WTC11 (cell line): ENCODE measurements at regions not wholly inside any gene's neighbourhood (a gene's known extent, or its start where the extent isn't known, plus 50 kb on each side); places are given as distances from the start of the nearest gene placed in this dataset.

ENCODE experiments used
- ATF2 ChIP-seq: sonication (generic); formaldehyde crosslinking; IDR thresholded peaks from 2 replicates; pipeline ENCODE4 v1.8.1; 2022; ENCODE audit warnings: low read depth, missing genetic modification reagents, borderline replicate concordance
- CTCF ChIP-seq: fragments of 200-600 bp; IDR thresholded peaks from 2 replicates; pipeline ENCODE4 v1.8.0; 2022; ENCODE audit warnings: antibody characterized with exemption
- ELF4 ChIP-seq: sonication (generic); formaldehyde crosslinking; IDR thresholded peaks from 2 replicates; pipeline ENCODE4 v1.8.1; 2022; ENCODE audit warnings: low read depth, mild to moderate bottlenecking, moderate library complexity, missing genetic modification reagents
- IRF1 ChIP-seq: sonication (generic); formaldehyde crosslinking; IDR thresholded peaks from 2 replicates; pipeline ENCODE4 v1.8.0; 2023; ENCODE audit warnings: missing genetic modification reagents
- NR2C2 ChIP-seq: sonication (generic); formaldehyde crosslinking; IDR thresholded peaks from 2 replicates; pipeline ENCODE4 v1.8.0; 2022; ENCODE audit warnings: mild to moderate bottlenecking, missing genetic modification reagents
- RORB ChIP-seq: fragments of 250-450 bp; sonication (Bioruptor Pico); IDR thresholded peaks from 2 replicates; pipeline ENCODE4 v1.9.0; 2021; ENCODE audit warnings: mild to moderate bottlenecking
- TP53 ChIP-seq: sonication (generic); formaldehyde crosslinking; IDR thresholded peaks from 2 replicates; pipeline ENCODE4 v1.8.1; 2023; ENCODE audit warnings: mild to moderate bottlenecking, missing genetic modification reagents

- TF ChIP-seq NR2C2 (CRISPR knock-in tag) (no peak), CTCF (no peak), ATF2 (no peak), IRF1 (CRISPR knock-in tag) (no peak), RORB (no peak), TP53 (CRISPR knock-in tag) (no peak), ELF4 (no peak)
These were observed 313.0 kb upstream of the ZNF608 start for GRCh38 chr5:125059255-125060002.
